Gastrocnemius medialis (tissue), 4 donors: ENCODE measurements at regions not wholly inside any gene's neighbourhood (a gene's known extent, or its start where the extent isn't known, plus 50 kb on each side); places are given as distances from the start of the nearest gene placed in this dataset.

ENCODE experiments used
- CTCF ChIP-seq, 5 experiments: fragments of 450-650 bp in 3 of 5; fragments of 200-600 bp in 2 of 5; sonication (generic) in 2 of 5; IDR thresholded peaks in 4 of 5; conservative IDR thresholded peaks in 1 of 5; 1 replicate in 4 of 5; 2 replicates in 1 of 5; pipeline ENCODE4 v1.5.1; 2016 to 2019; ENCODE audit warnings: antibody characterized with exemption in 5 of 5, mild to moderate bottlenecking in 3 of 5, moderate library complexity in 3 of 5
- POLR2A ChIP-seq, 2 donors: fragments of 450-650 bp; IDR thresholded peaks; one replicate each; pipeline ENCODE4 v1.6.1; 2017; ENCODE audit warnings: antibody characterized with exemption in 2 of 2, mild to moderate bottlenecking in 2 of 2, moderate library complexity in 2 of 2

GRCh38 chr17:13962716-13963240, 106.5 kb upstream of the COX10 start:
- TF ChIP-seq CTCF (IDR thresholded peaks at IDR 0.05 in 4 of 5, conservative IDR thresholded peaks at IDR 0.05 in 1 of 5) = no peak
- TF ChIP-seq POLR2A (IDR thresholded peaks at IDR 0.05) = no peak
